Panc1 (cell line): ENCODE measurements at regions not wholly inside any gene's neighbourhood (a gene's known extent, or its start where the extent isn't known, plus 50 kb on each side); places are given as distances from the start of the nearest gene placed in this dataset.

ENCODE experiments used
- CTCF ChIP-seq: fragments of 450-650 bp; IDR thresholded peaks from 2 replicates; pipeline ENCODE4 v1.5.1; 2017; ENCODE audit warnings: mild to moderate bottlenecking
- POLR2AphosphoS5 ChIP-seq: IDR thresholded peaks from 2 replicates; pipeline ENCODE4 v1.6.1; 2012; ENCODE audit warnings: mild to moderate bottlenecking, low read depth, low read length, moderate library complexity
- REST ChIP-seq, 2 experiments: IDR thresholded peaks; 2 replicates each; pipeline ENCODE4 v1.6.1; 2011 to 2012; ENCODE audit warnings: low read depth in 2 of 2, control low read depth in 1 of 2, low read length in 1 of 2, mild to moderate bottlenecking in 1 of 2, moderate library complexity in 1 of 2; ENCODE audit not compliant: insufficient read depth in 1 of 2
- TCF7L2 ChIP-seq: IDR thresholded peaks from 2 replicates; pipeline ENCODE4 v1.6.1; 2011; ENCODE audit warnings: mild to moderate bottlenecking, low read depth, low read length, inconsistent platforms

- TF ChIP-seq CTCF (no peak), POLR2AphosphoS5 (no peak), TCF7L2 (no peak), REST (IDR thresholded peaks at IDR 0.05; ENCODE audit: insufficient read depth in 1 of 2, low read depth in 2 of 2, low read length in 1 of 2) (no peak)
Measured at GRCh38 chr4:181234951-181235680, 1008.1 kb upstream of the TENM3 start.
